Epithelial cell of proximal tubule (primary cell): ENCODE measurements at regions not wholly inside any gene's neighbourhood (a gene's known extent, or its start where the extent isn't known, plus 50 kb on each side); places are given as distances from the start of the nearest gene placed in this dataset.
"Not testable (repeated sequence)": the region's sequence is repeated elsewhere in the genome, so short reads cannot be mapped to it uniquely, and the experiment has no call there.

Source experiments
- DNase-seq: peaks from one replicate; pipeline ENCODE4 v3.0.0-alpha.2; 2011; ENCODE audit warnings: low read depth
- H3K4me3 ChIP-seq: 2 replicates; pipeline ENCODE4 v1.5.1; 2011; ENCODE audit warnings: low read depth, mild to moderate bottlenecking, low read length
- CTCF ChIP-seq: conservative IDR thresholded peaks from 2 replicates; pipeline ENCODE4 v1.5.1; 2012; ENCODE audit warnings: low read depth, mild to moderate bottlenecking, low read length

- DNase-seq: no peak
- H3K4me3 ChIP-seq: no peak overlapping the region
- no peak for TF ChIP-seq CTCF
Observed at GRCh38 chr4:49217492-49217891, 231.4 kb downstream of the CWH43 start.

GRCh38 chr4:49218094-49218493 lies 232.0 kb downstream of the CWH43 start:
- not testable (repeated sequence) for H3K4me3 ChIP-seq, DNase-seq

GRCh38 chr4:49218931-49219330 lies 232.9 kb downstream of the CWH43 start:
- H3K4me3 ChIP-seq, DNase-seq: not testable (repeated sequence)

GRCh38 chr4:49219489-49220225 lies 233.6 kb downstream of the CWH43 start:
- H3K4me3 ChIP-seq, DNase-seq: not testable (repeated sequence)

GRCh38 chr4:49221209-49221608 lies 235.1 kb downstream of the CWH43 start:
- H3K4me3 ChIP-seq: no peak overlapping the region
- TF ChIP-seq CTCF: no peak
- DNase-seq: no peak

- not testable (repeated sequence) for H3K4me3 ChIP-seq, DNase-seq
Observed at GRCh38 chr4:49222810-49223209, 236.7 kb downstream of the CWH43 start.

- not testable (repeated sequence) for DNase-seq, H3K4me3 ChIP-seq
Observed at GRCh38 chr4:49226216-49226866, 240.3 kb downstream of the CWH43 start.

- DNase-seq, H3K4me3 ChIP-seq: not testable (repeated sequence)
Observed at GRCh38 chr4:49227941-49228340, 241.9 kb downstream of the CWH43 start.

- DNase-seq, H3K4me3 ChIP-seq: not testable (repeated sequence)
Observed at GRCh38 chr4:49229243-49229642, 243.2 kb downstream of the CWH43 start.

GRCh38 chr4:49229713-49230112 lies 243.6 kb downstream of the CWH43 start:
- H3K4me3 ChIP-seq, DNase-seq: not testable (repeated sequence)

- not testable (repeated sequence) for DNase-seq
Observed at GRCh38 chr4:49233346-49233745, 247.3 kb downstream of the CWH43 start.

GRCh38 chr4:49233749-49234148 lies 247.7 kb downstream of the CWH43 start:
- not testable (repeated sequence) for DNase-seq, H3K4me3 ChIP-seq

More at GRCh38 chr4:49233346-49233745, 247.3 kb downstream of the CWH43 start:
- not testable (repeated sequence) for H3K4me3 ChIP-seq

GRCh38 chr4:49234382-49234781 lies 248.3 kb downstream of the CWH43 start:
- not testable (repeated sequence) for H3K4me3 ChIP-seq, DNase-seq

- not testable (repeated sequence) for H3K4me3 ChIP-seq, DNase-seq
Observed at GRCh38 chr4:49235413-49236160, 249.5 kb downstream of the CWH43 start.

- DNase-seq, H3K4me3 ChIP-seq: not testable (repeated sequence)
Observed at GRCh38 chr4:49236474-49236873, 250.4 kb downstream of the CWH43 start.

GRCh38 chr4:49241295-49241694 lies 255.2 kb downstream of the CWH43 start:
- not testable (repeated sequence) for H3K4me3 ChIP-seq, DNase-seq

- not testable (repeated sequence) for DNase-seq, H3K4me3 ChIP-seq
Observed at GRCh38 chr4:49262786-49263185, 276.7 kb downstream of the CWH43 start.
